ENCODE measurements at regions not wholly inside any gene's neighbourhood (a gene's known extent, or its start where the extent isn't known, plus 50 kb on each side); places are given as distances from the start of the nearest gene placed in this dataset.

DNA sequence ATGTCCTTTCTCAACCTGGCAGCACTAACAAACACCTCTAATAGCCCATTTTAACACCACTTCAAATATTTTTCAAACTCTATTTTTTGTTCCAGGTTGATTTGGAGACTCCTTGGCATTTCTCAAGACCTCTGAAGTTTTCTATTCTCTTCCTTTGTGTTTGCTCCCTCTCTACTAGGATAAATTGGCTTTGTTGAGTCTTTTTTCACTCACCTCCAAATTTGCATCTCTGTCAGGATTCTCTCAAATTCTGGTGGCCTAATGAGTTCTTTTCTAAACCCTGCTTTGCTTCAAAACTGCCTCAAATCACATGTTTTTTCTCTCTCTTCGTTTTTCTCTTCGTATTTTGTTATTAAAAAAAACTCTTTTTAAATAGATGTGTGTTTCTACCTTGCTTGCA, 582.2 kb upstream of the ADGRL4 start:
- no peak overlapping the region for H3K4me3 Mint-ChIP-seq
- no peaks in the 10 kb centered on the region for H3K4me1 Mint-ChIP-seq
- no peak for DNase-seq
- peak overlapping the region in 1 of 6 donors; percentile 2 for H3K27ac Mint-ChIP-seq
- no peaks in the 10 kb centered on the region for H3K36me3 Mint-ChIP-seq
- no peak for ATAC-seq (ENCODE audit: low read depth in 2 of 2)
- H3K9me3 Mint-ChIP-seq: peaks cover 0 to 6% (median 0%) of the 10 kb centered on the region in 7 donors
- H3K27me3 Mint-ChIP-seq: no peaks in the 10 kb centered on the region

DNA sequence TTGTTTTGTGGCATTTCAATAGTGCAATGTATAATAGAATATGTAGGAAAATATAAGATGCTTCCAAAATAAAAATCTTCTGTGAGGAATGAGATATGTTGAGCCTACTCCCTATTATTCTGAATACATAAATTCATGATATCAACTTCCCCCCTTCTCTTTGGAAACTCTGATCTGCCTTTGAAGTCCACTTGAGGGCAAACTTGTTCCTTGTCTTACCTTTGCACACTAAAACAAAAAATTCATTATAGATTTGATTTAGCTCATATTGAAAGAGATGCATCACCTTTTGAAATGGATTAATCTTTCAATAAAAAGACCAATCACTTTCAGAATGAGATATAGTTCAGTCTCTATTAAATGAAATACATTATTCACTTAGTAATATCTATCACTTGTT, 580.7 kb upstream of the ADGRL4 start:
- Mint-ChIP-seq H3K4me3 (no peak overlapping the region), H3K27me3 (no peaks in the 10 kb centered on the region), H3K9me3 (peaks cover 0 to 15% (median 4%) of the 10 kb centered on the region in 7 donors), H3K4me1 (no peaks in the 10 kb centered on the region), H3K36me3 (no peaks in the 10 kb centered on the region), H3K27ac (no peak overlapping the region)
- ATAC-seq (ENCODE audit: low read depth in 2 of 2): no peak
- DNase-seq: no peak

DNA sequence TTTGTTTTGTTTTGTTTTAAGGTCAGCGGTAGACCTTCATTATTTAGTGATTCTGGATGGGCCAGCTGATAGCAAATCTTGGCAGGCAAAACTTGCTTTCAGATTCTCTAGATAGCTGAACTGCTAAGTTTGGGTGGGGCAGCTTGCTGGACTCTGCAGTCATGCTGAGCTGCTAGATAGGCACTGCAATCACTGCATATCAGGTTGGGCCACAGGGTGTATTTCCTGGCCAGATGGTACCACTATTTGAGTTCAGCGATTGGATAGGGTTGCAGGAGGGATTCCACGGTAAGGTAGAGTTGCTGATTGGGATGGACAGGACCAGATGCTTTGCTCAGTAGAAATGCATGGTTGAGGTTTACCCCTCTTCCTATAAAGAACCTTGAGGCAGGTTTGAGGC, 579.3 kb upstream of the ADGRL4 start:
- H3K4me3 Mint-ChIP-seq: no peak overlapping the region
- H3K27ac Mint-ChIP-seq: no peak overlapping the region
- no peak for ATAC-seq (ENCODE audit: low read depth in 2 of 2)
- H3K4me1 Mint-ChIP-seq: no peaks in the 10 kb centered on the region
- H3K36me3 Mint-ChIP-seq: no peaks in the 10 kb centered on the region
- H3K9me3 Mint-ChIP-seq: peaks cover 0 to 21% (median 6%) of the 10 kb centered on the region in 7 donors
- no peaks in the 10 kb centered on the region for H3K27me3 Mint-ChIP-seq
- no peak for DNase-seq

GRCh38 chr1:79575424-79575823, 568.9 kb upstream of the ADGRL4 start:
- Mint-ChIP-seq H3K36me3 (no peaks in the 10 kb centered on the region), H3K27me3 (no peaks in the 10 kb centered on the region), H3K27ac (no peak overlapping the region), H3K9me3 (no peaks in the 10 kb centered on the region), H3K4me3 (no peak overlapping the region), H3K4me1 (no peaks in the 10 kb centered on the region)
- ATAC-seq (ENCODE audit: low read depth in 2 of 2) (no peak), DNase-seq (no peak)

DNA sequence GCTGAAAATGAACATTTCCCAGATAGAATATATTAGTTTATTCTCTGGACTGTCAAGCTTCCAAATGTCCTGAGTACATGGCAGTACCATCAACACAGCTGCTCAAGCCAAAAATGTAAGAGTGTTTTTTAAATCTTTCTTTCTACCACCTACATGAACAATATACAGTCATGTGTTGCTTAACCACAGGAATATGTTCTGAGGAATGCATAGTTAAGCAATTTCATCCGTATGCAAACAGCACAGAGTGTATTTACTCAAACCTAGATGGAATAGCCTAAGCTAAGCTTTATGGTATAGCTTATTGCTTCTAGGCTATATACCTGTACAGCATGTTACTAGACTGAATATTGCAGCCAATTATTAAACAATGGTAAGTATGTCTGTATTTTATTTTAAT, 561.9 kb upstream of the ADGRL4 start:
- DNase-seq: no peak
- ATAC-seq (ENCODE audit: low read depth in 2 of 2): no peak
- Mint-ChIP-seq H3K36me3 (no peaks in the 10 kb centered on the region), H3K4me1 (no peaks in the 10 kb centered on the region), H3K9me3 (peaks cover 0 to 9% (median 0%) of the 10 kb centered on the region in 7 donors), H3K4me3 (no peak overlapping the region), H3K27me3 (no peaks in the 10 kb centered on the region), H3K27ac (no peak overlapping the region)

GRCh38 chr1:79561521-79561978, 555.0 kb upstream of the ADGRL4 start:
- Mint-ChIP-seq H3K36me3 (peaks cover 0 to 6% of the 10 kb centered on the region in 2 donors), H3K27ac (no peak overlapping the region), H3K27me3 (no peaks in the 10 kb centered on the region), H3K4me3 (no peak overlapping the region), H3K4me1 (no peaks in the 10 kb centered on the region), H3K9me3 (peaks cover 0 to 18% (median 9%) of the 10 kb centered on the region in 7 donors)
- ATAC-seq (ENCODE audit: low read depth in 2 of 2) (no peak), DNase-seq (no peak)

GRCh38 chr1:79556189-79556588, 549.7 kb upstream of the ADGRL4 start:
- Mint-ChIP-seq H3K36me3 (peaks cover 0 to 6% of the 10 kb centered on the region in 2 donors), H3K4me3 (no peak overlapping the region), H3K27ac (no peak overlapping the region), H3K4me1 (no peaks in the 10 kb centered on the region), H3K9me3 (peaks cover 3 to 18% (median 5%) of the 10 kb centered on the region in 7 donors), H3K27me3 (no peaks in the 10 kb centered on the region)
- ATAC-seq (ENCODE audit: low read depth in 2 of 2) (no peak), DNase-seq (no peak)

- Mint-ChIP-seq H3K9me3 (peaks cover 0 to 6% (median 4%) of the 10 kb centered on the region in 7 donors), H3K4me1 (no peaks in the 10 kb centered on the region), H3K4me3 (no peak overlapping the region), H3K27me3 (no peaks in the 10 kb centered on the region), H3K27ac (no peak overlapping the region), H3K36me3 (no peaks in the 10 kb centered on the region)
- DNase-seq: no peak
- no peak for ATAC-seq (ENCODE audit: low read depth in 2 of 2)
Measured at GRCh38 chr1:79554688-79555087, 548.2 kb upstream of the ADGRL4 start.

DNA sequence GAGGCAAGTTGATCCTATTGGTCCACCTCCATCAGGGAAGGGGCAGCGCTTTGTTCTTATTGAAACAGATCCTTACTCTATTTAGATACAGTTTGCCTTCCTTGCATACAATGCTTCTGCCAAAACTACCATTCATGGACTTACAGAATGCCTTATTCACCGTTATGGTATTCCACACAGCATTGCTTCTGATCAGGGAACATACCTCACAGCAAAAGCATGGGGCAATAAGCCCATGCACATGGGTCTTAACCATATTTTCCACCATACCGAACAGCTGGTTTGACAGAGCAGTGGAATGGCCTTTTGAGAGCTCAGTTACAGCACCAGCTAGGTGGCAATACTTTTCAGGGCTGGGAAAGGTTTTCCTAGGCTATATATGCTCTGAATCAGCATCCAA, 544.8 kb upstream of the ADGRL4 start:
- Mint-ChIP-seq H3K27ac (no peak overlapping the region), H3K27me3 (no peaks in the 10 kb centered on the region), H3K9me3 (peaks cover 0 to 4% (median 0%) of the 10 kb centered on the region in 7 donors), H3K4me3 (no peak overlapping the region), H3K4me1 (no peaks in the 10 kb centered on the region), H3K36me3 (no peaks in the 10 kb centered on the region)
- ATAC-seq (ENCODE audit: low read depth in 2 of 2) (no peak), DNase-seq (no peak)

- no peaks in the 10 kb centered on the region for H3K36me3 Mint-ChIP-seq
- DNase-seq (no peak), ATAC-seq (ENCODE audit: low read depth in 2 of 2) (no peak)
- no peak overlapping the region for H3K27ac Mint-ChIP-seq
- no peak overlapping the region for H3K4me3 Mint-ChIP-seq
- no peaks in the 10 kb centered on the region for H3K4me1 Mint-ChIP-seq
- peaks cover 0 to 4% (median 0%) of the 10 kb centered on the region in 7 donors for H3K9me3 Mint-ChIP-seq
- H3K27me3 Mint-ChIP-seq: no peaks in the 10 kb centered on the region
Measured at GRCh38 chr1:79550402-79550801, 543.9 kb upstream of the ADGRL4 start.

DNA sequence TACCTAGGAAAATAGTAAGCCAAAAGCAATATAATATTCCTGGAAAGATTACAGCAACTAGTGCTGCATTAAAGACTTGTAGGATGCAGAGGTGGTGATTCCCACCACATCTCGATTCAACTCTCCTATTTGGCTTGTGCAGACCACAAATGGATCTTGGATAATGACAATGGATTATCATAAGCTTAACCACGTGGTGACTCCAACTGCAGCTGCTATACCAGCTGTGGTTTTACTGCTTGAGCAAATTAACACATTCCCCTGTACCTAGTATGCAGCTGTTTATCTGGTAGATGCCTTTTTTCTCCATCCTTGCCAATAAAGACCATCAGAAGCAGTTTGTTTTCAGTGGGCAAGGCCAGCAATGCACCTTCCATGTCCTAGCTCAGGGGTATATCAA, 542.7 kb upstream of the ADGRL4 start:
- H3K4me3 Mint-ChIP-seq: no peak overlapping the region
- ATAC-seq (ENCODE audit: low read depth in 2 of 2) (no peak), DNase-seq (no peak)
- H3K9me3 Mint-ChIP-seq: peaks cover 0 to 4% (median 0%) of the 10 kb centered on the region in 7 donors
- no peaks in the 10 kb centered on the region for H3K36me3 Mint-ChIP-seq
- no peak overlapping the region for H3K27ac Mint-ChIP-seq
- H3K27me3 Mint-ChIP-seq: no peaks in the 10 kb centered on the region
- no peaks in the 10 kb centered on the region for H3K4me1 Mint-ChIP-seq

DNA sequence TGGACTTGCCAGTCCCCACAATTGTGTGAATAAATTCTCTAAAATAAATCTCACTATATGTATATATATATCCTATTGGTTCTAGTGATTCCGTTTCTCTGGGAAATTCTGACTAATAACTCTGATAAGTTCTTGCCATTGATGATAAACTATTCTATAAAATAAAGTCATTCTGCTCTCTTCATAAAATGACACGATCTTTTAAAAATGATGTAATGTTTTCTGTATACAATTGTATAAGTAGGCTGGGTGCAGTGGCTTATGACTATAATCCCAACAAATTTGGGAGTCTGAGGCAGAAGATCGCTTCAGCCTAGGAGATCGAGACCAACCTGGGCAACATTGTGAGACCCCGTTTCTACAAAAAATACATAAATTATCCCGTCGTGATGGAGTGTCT, 541.0 kb upstream of the ADGRL4 start:
- Mint-ChIP-seq H3K27ac (no peak overlapping the region), H3K27me3 (no peaks in the 10 kb centered on the region), H3K9me3 (peaks cover 0 to 3% (median 0%) of the 10 kb centered on the region in 7 donors), H3K36me3 (no peaks in the 10 kb centered on the region), H3K4me3 (no peak overlapping the region), H3K4me1 (no peaks in the 10 kb centered on the region)
- ATAC-seq (ENCODE audit: low read depth in 2 of 2): no peak
- no peak for DNase-seq

DNA sequence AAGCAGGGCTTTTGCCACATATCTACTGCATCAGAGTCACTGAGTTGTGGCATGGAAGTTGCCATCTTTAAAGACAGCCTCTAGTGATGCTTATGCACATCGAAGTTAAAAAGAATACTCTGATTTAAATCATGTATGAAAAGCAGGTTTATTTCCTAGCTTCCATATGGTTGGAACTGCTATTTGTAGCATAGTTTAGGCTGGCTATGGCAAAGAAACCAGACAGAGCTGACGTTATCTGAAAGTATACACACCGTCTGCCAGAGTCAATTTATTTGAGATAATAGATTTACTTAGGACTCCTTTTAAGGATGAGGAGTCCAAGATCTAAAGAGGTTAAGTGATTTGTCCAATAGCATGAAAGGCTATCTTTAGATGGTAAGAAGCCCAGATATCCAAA, 536.9 kb upstream of the ADGRL4 start:
- Mint-ChIP-seq H3K9me3 (peaks cover 0 to 5% (median 0%) of the 10 kb centered on the region in 7 donors), H3K27ac (no peak overlapping the region), H3K4me1 (no peaks in the 10 kb centered on the region), H3K36me3 (no peaks in the 10 kb centered on the region), H3K4me3 (no peak overlapping the region), H3K27me3 (no peaks in the 10 kb centered on the region)
- ATAC-seq (ENCODE audit: low read depth in 2 of 2) (no peak), DNase-seq (no peak)

GRCh38 chr1:79539001-79539400, 532.5 kb upstream of the ADGRL4 start:
- Mint-ChIP-seq H3K27ac (no peak overlapping the region), H3K4me3 (no peak overlapping the region), H3K9me3 (peaks cover 0 to 5% (median 0%) of the 10 kb centered on the region in 7 donors), H3K4me1 (no peaks in the 10 kb centered on the region), H3K36me3 (no peaks in the 10 kb centered on the region), H3K27me3 (no peaks in the 10 kb centered on the region)
- DNase-seq (no peak), ATAC-seq (ENCODE audit: low read depth in 2 of 2) (no peak)

GRCh38 chr1:79532555-79532954, 526.0 kb upstream of the ADGRL4 start:
- H3K4me3 Mint-ChIP-seq: no peak overlapping the region
- peaks cover 0 to 3% (median 0%) of the 10 kb centered on the region in 7 donors for H3K9me3 Mint-ChIP-seq
- no peak overlapping the region for H3K27ac Mint-ChIP-seq
- ATAC-seq (ENCODE audit: low read depth in 2 of 2): no peak
- H3K36me3 Mint-ChIP-seq: no peaks in the 10 kb centered on the region
- no peak for DNase-seq
- no peaks in the 10 kb centered on the region for H3K4me1 Mint-ChIP-seq
- no peaks in the 10 kb centered on the region for H3K27me3 Mint-ChIP-seq
